T-helper 9 cell (primary cell): ENCODE measurements at regions not wholly inside any gene's neighbourhood (a gene's known extent, or its start where the extent isn't known, plus 50 kb on each side); places are given as distances from the start of the nearest gene placed in this dataset.

ENCODE experiments used
- DNase-seq: peaks from one replicate; pipeline ENCODE4 v3.0.0-alpha.2; 2020

- no peak for DNase-seq
Observed at GRCh38 chr6:105504706-105505105, 101.8 kb upstream of the PREP start.

DNA sequence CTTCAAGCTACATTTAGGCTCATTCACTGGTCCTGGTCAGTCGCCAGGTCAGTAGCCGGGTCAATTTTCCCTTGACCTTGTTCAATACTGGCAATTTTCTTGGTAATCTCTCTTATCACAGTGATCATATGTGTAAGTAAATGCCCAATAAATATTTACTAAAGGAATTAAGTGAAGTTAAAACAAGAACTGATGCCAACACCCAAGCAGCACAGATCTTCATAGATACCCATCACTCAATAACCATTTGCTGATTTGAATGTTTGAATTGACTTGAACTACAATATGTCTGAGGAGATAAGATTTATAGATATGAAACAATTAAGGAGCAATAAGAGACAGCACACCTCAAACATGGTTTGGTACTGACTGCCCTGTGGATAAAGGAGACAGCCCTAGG lies 100.8 kb upstream of the PREP start:
- no peak for DNase-seq

- DNase-seq, result no peak
Observed at GRCh38 chr6:105501826-105502344, 99.0 kb upstream of the PREP start.

- DNase-seq, result no peak
Observed at GRCh38 chr6:105501246-105501645, 98.4 kb upstream of the PREP start.

GRCh38 chr6:105500693-105501092 lies 97.8 kb upstream of the PREP start:
- DNase-seq, result no peak

- DNase-seq, result no peak
Observed at GRCh38 chr6:105499931-105500330, 97.0 kb upstream of the PREP start.

GRCh38 chr6:105499136-105499870 lies 96.4 kb upstream of the PREP start:
- DNase-seq, result no peak

GRCh38 chr6:105497549-105497948 lies 94.7 kb upstream of the PREP start:
- DNase-seq, result no peak

DNA sequence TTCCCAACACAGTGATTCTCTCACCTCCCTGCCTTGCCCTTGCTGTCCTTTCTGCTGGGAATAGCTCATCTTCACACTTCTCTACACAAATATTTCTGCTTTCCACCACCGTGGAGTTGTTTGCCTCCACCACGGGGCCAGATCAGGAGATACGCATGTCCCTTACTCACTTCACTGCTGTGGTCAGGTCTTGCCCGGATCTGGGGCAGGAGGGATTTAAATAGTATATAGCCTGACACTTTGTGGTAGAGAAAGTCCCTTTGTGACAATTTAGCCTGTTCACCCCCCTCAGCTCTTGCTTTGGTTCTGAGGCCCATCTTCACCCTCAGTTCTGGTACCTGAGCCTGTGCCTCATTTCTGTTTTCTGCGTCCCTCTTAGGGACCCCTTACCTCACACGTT lies 92.6 kb upstream of the PREP start:
- DNase-seq, result no peak

DNA sequence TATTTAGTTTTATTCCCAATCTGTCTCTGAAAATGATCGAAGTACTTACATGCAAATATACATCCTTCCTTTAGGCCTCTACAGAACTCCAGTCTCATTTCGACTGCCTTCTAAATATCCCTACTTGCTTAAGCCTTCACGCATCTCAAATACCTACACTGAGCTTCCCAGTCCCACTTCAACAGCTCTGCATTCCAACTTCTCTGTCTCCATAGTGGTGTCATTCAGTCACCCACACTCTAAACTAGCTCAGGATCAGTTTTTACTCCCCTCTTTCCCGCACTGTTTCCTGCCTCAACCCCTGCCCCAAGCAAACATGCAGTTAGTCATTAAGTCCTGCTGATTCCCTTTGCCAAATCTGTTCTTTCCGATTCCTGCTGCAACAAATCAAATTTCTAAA lies 91.8 kb upstream of the PREP start:
- DNase-seq, result no peak

DNA sequence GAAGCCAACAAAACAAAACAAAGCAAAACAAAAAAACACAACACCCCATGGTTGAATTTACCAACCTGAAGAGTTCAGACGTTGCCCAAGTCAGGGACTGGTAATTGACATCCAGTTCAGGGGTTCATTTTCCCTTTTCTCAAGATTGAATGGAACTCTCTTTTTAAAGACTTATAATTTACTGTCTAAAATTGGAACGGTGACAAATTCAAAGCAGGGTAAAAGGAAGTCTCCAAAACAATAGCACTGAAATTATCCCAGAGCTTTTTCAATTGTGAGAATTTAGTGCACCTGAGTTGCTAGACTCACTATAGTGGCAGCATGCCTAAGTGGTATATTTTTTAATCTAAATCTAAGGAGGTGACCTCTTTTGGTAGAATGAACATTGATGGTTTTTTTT lies 90.9 kb upstream of the PREP start:
- DNase-seq, result no peak

GRCh38 chr6:105492706-105493673 lies 90.1 kb upstream of the PREP start:
- DNase-seq, result no peak

- no peak for DNase-seq
Observed at GRCh38 chr6:105489216-105489530, 86.3 kb upstream of the PREP start.

GRCh38 chr6:105488516-105489215 lies 85.8 kb upstream of the PREP start:
- no peak for DNase-seq

GRCh38 chr6:105487040-105487790 lies 84.3 kb upstream of the PREP start:
- no peak for DNase-seq

DNA sequence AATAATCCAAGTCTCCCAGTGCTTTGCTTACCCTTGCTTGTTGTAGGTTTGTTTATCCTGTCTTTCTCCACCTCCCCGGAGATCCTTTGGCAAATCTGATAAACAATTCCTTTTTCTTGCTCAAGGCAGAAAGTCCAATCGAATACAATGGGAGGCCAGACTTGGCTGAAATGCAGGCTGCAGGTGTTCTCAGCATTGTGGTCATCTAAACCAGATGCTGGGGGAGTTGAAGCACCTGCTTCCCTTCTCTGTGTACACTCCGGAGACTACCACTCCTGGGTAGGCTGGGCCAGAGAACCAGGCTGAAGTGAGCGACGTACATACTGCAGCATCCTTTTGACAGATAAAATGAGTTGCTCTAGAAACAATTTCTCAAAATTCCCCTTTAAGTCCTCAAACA lies 82.6 kb upstream of the PREP start:
- no peak for DNase-seq

GRCh38 chr6:105484238-105485161 lies 81.6 kb upstream of the PREP start:
- DNase-seq, result no peak

DNA sequence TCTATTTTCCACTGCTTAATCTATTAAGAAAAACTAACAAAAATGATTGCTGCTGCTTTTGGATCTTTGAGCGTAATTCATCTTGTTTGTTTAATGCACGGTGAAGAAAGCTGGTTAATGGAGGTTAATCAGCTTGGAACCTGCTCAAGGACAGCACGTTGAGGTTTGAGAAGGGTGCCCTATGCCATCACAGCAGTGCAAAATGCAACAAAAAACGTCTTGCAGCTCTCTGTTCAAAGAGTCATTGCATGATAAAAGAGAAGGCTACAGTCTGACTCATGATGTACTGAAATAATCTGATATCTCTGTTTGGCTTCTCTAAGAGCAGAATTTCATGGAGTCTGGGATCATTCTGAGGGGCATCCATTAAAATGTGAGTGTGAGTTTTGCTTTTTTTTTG lies 80.6 kb upstream of the PREP start:
- DNase-seq, result no peak

DNA sequence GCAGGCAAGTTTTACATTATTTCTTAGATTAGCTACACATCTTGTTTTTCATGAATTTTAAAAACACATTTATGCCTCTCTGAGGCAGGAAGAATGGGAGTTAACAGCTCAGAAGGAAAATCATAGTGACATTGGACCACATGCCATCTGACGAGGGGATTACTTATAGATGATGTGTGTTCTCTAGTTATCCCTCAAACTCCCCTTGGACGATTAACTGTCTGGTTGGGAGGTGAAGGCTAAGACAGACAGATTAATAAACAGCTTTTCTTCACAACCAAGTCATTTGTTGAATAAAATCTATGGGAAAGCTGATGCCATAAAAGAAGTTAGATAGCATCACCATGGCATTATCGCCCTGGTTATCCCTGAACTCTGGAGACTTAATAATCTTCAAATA lies 80.0 kb upstream of the PREP start:
- no peak for DNase-seq

GRCh38 chr6:105482227-105482844 lies 79.5 kb upstream of the PREP start:
- DNase-seq, result no peak

- no peak for DNase-seq
Observed at GRCh38 chr6:105476978-105477377, 74.1 kb upstream of the PREP start.
